GM12874 (cell line): ENCODE measurements at regions not wholly inside any gene's neighbourhood (a gene's known extent, or its start where the extent isn't known, plus 50 kb on each side); places are given as distances from the start of the nearest gene placed in this dataset.
A peak's percentile ranks its signal among the peaks of the same experiment; 100 is the strongest.

Experiments
- TF ChIP-seq, protein P1 (sequence below): IDR thresholded peaks from 2 replicates; pipeline ENCODE4 v1.5.1; 2011; ENCODE audit warnings: low read depth, mild to moderate bottlenecking, control low read depth, low read length, moderate library complexity; ENCODE audit not compliant: insufficient read depth

DNA sequence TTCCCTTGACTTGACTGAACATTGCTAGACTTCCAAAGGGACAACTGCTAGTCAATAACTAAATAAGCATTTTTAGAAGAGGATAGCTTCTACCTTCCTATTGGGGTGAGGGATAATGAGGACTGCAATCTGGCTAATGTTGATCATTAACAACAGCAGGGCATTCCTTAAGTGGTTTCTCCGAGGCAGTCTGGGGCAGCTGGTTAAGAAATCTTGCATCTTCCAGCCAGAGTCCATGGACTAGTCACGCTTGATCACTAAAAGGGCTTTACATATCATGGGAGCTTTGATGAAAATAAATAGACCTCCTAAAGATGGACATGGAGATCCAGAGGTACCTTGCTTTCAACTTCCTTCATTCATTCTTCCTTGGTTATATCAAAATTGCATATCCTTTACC is 329.4 kb upstream of the ESRRG start:
- TF ChIP-seq, protein P1, sequence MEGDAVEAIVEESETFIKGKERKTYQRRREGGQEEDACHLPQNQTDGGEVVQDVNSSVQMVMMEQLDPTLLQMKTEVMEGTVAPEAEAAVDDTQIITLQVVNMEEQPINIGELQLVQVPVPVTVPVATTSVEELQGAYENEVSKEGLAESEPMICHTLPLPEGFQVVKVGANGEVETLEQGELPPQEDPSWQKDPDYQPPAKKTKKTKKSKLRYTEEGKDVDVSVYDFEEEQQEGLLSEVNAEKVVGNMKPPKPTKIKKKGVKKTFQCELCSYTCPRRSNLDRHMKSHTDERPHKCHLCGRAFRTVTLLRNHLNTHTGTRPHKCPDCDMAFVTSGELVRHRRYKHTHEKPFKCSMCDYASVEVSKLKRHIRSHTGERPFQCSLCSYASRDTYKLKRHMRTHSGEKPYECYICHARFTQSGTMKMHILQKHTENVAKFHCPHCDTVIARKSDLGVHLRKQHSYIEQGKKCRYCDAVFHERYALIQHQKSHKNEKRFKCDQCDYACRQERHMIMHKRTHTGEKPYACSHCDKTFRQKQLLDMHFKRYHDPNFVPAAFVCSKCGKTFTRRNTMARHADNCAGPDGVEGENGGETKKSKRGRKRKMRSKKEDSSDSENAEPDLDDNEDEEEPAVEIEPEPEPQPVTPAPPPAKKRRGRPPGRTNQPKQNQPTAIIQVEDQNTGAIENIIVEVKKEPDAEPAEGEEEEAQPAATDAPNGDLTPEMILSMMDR: no peak

DNA sequence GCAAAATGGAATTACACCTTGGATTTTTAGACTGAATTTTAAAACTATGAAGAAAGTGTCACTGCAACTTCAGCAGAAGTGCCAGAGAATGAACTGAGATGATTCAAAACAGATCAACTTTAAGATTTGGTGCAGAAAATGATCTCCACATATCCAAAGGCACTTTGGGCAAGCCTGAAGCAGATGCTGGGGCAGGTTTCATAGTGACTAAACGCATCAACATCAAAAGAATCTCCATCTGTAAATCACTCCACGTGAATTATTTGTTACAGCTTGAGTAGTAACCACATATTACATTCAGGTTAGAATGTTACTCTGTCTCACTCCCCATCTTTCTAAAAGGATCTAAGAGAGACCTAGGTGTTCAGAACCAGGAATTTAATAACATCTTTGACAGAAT is 329.0 kb upstream of the ESRRG start:
- TF ChIP-seq, protein P1: no peak

DNA sequence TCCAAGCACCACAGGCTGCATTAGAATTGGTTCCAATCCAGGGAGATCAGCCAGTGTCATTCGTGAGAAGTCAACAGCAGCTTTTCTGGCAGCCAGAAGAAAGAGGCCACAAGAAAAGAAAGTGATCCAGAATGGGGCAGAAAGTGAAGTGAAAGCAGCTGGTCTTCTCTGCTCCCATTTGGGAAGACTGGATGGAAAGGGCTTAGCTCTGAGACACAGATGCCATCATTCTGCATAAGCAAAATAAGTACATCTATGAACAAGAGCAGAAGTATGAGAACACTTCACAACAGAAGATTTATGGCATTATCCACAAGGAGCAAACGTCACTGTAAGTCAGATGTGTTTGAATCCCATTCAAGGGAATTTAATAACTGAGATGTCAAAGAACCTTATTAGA is 326.5 kb upstream of the ESRRG start:
- TF ChIP-seq, protein P1: no peak

DNA sequence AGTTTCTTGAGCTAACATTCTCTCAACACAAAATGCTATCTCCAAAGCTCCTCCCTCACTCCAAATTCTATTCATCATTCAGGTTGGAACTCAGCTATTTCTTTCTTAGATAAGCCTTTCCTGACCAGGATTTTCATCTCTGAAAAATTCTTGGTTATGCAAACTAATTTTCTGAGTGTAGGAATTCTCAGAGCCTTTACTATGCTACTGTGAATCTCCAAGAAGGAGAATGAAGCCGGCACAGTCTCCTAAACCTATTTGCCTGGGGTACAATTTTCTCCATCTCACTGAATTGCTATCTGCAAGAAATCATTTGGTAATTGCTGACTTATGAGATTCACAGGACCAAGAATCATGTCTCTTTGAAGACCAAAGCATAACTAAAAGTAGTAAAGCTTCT is 325.9 kb upstream of the ESRRG start:
- TF ChIP-seq, protein P1: no peak

DNA sequence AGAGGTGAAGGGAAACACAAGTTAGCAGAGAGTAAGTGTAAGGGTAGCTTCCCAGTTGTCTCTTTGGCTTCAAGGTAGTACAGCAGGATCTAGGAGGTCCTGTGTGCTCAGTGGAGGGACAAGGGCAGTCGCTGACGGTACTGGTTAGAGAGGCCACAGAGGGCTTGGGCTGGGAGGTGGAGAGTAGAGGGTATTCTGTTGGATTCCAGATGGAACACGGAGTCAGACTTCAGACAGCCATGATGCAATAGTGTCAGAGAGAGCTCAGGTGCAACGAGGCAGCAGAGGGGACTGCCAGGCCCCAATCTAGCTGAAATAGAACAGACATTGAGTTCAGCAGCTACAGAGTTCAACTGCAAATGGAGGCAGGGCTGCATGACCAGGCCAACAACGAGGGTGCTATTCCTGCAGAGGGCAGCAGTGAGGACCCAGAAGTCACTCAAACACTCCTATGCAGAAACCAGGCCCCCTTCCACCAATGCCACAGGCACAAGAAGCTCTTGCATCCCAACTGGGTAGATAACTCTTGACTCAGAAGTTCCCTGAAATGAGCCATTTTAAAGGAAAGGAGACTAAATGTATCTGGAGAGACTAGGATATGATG is 325.0 kb upstream of the ESRRG start:
- TF ChIP-seq, protein P1: peak; percentile 54

DNA sequence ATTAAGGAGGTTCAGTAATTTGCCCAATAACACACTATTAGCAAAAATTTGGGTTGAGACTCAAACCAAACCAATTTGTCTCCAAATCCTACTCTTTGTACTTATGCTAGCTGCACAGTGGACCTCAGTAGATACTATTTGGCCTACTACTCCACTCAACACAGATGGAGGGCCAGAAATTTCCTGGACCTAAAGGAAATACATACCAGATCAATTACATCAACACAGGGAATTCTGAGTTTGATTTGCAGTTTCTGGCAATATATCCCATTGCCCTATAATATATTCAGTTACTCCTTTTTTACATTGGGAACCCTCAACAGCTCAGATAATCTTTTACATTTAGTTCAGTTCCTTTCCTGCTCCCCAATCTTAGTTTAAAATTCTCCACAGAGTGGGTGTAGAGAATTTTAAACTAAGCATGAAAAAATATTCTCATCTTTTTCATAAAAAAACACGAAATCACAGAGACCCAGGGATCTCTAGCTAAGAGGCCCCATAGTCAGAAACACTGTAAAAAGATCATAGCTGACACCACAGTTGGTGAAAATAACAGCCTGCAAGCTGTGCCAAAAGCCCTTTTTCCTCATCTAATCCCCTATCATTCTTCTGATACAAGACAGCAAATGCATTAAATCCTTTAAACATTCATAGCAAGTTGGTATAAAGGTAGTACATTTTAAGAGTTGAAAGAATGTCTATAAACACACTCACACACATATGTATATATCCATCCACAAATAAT is 317.7 kb upstream of the ESRRG start:
- TF ChIP-seq, protein P1: no peak

DNA sequence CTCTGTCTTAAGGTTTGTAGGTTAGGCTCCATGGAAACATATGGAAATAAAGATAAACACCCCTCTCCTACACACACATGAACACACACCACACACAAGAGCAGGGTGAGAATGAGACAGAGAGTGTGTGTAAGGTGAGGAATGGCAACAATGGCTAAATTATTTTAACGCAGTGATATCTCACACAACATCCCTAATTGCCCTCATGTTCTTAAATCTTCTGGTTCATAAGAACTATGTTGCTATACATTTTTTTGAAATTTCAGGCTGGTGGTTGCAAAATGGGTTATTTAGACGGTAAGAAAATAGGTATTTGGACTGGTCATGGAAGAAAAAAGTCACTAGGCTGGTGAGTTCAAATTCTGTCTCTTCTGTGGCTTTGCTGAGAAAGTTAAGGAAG is 316.7 kb upstream of the ESRRG start:
- TF ChIP-seq, protein P1: no peak
